ENCODE measurements at regions not wholly inside any gene's neighbourhood (a gene's known extent, or its start where the extent isn't known, plus 50 kb on each side); places are given as distances from the start of the nearest gene placed in this dataset.

GRCh38 chr10:129040377-129040776 lies 426.7 kb upstream of the MGMT start:
- TF ChIP-seq POLR2A (IDR thresholded peaks at IDR 0.05) (no peak), CTCF (IDR thresholded peaks at IDR 0.05) (no peak)

All from uterus (tissue), 2 donors.